Testis (tissue), 2 donors: ENCODE measurements at regions not wholly inside any gene's neighbourhood (a gene's known extent, or its start where the extent isn't known, plus 50 kb on each side); places are given as distances from the start of the nearest gene placed in this dataset.

ENCODE experiments used
- DNase-seq: peaks from one replicate; pipeline ENCODE4 v3.0.0-alpha.2; 2019
- H3K27ac ChIP-seq, 2 donors: fragments of 200-600 bp; sonication (generic); one replicate each; pipeline ENCODE4 v1.5.1; 2019
- H3K27me3 ChIP-seq: fragments of 200-600 bp; sonication (generic); one replicate; pipeline ENCODE4 v1.5.1; 2019
- H3K36me3 ChIP-seq: fragments of 200-600 bp; sonication (generic); one replicate; pipeline ENCODE4 v1.5.1; 2017; ENCODE audit warnings: low read depth; ENCODE audit errors: missing control alignments
- H3K4me1 ChIP-seq: fragments of 200-600 bp; sonication (generic); one replicate; pipeline ENCODE4 v1.5.1; 2019
- H3K4me3 ChIP-seq, 2 donors: fragments of 200-600 bp; sonication (generic); one replicate each; pipeline ENCODE4 v1.5.1; 2017 to 2019
- H3K9me3 ChIP-seq: fragments of 200-600 bp; sonication (generic); one replicate; pipeline ENCODE4 v1.5.1; 2017
- CTCF ChIP-seq, 3 experiments: fragments of 450-650 bp in 2 of 3; fragments of 200-600 bp in 1 of 3; sonication (generic) in 1 of 3; IDR thresholded peaks; one replicate each; pipeline ENCODE4 v1.5.1; 2016 to 2019; ENCODE audit warnings: antibody characterized with exemption in 3 of 3, mild to moderate bottlenecking in 2 of 3, moderate library complexity in 1 of 3
- POLR2A ChIP-seq: fragments of 450-650 bp; IDR thresholded peaks from one replicate; pipeline ENCODE4 v1.6.1; 2017; ENCODE audit warnings: antibody characterized with exemption, mild to moderate bottlenecking, moderate library complexity
- WGBS, 2 donors: methylation state at CpG; one replicate each; pipeline ENCODE4 v1.1.5; 2018; 5-methylcytosine and 5-hydroxymethylcytosine counted together
- intact Hi-C: fragments of 100-400 bp; cut with DNase I; formaldehyde crosslinking; loops from one replicate; pipeline ENCODE4 v1.15.1; 2023; ENCODE audit warnings: low total_unique reads

DNA sequence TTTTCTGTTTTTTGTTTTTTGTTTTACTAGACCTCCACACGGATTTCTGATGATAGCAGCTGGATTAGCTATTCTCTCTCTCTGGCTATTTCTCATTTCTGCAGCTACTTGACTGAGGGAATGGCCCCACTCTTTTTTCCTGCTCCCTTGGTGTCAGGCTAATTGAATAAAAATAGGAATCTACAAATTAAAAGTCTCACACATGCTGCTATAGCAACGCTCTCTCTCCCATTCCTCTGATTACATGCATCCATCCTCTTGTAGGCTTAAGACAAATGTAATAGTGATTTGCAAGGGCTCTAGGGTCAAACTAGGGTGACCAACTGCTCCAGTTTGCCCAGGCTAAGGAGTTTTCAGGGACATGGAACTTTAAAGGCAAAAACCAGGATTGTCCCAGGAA lies 221.8 kb downstream of the PHLDA1 start:
- no peak for TF ChIP-seq POLR2A
- TF ChIP-seq CTCF (IDR thresholded peaks at IDR 0.05) = no peak
- intact Hi-C loops = no loop called here
- H3K27me3 ChIP-seq = no peaks in the 10 kb centered on the region

DNA sequence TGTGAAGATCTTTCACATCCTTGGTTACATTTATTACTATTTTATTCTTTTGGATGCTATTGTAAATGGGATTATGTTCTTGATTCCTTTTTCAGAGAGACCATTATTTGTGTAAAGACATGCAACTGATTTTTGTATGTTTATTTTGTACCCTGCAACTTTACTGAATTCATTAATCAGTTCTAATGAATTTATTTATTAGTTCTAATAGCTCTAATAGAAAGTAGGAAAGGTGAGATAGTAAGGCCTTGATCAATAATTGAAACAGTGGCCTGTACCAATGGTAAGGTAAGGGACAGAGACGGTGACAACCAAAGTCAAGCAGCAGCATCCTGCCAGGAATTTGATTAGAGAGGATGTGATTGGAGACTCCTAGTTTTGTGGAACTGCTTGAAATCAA lies 224.1 kb downstream of the PHLDA1 start:
- no peak overlapping the region for H3K4me3 ChIP-seq
- 95 to 100% methylated on average over 1 of the region's 1 CpG for WGBS, 2 donors
- DNase-seq = no peak
- no peaks in the 10 kb centered on the region for H3K9me3 ChIP-seq
- H3K36me3 ChIP-seq = no peaks in the 10 kb centered on the region
- no peaks in the 10 kb centered on the region for H3K27me3 ChIP-seq
- H3K4me1 ChIP-seq = no peaks in the 10 kb centered on the region
- no peak overlapping the region for H3K27ac ChIP-seq
- intact Hi-C loops = no loop called here
- TF ChIP-seq CTCF (IDR thresholded peaks at IDR 0.05) (no peak), POLR2A (no peak)

More for the DNA sequence above, 221.8 kb downstream of the PHLDA1 start:
- no peaks in the 10 kb centered on the region for H3K4me1 ChIP-seq
- no peak overlapping the region for H3K4me3 ChIP-seq
- DNase-seq = no peak
- 78 to 92% methylated on average over 2 of the region's 2 CpGs for WGBS, 2 donors
- H3K9me3 ChIP-seq = no peaks in the 10 kb centered on the region
- H3K27ac ChIP-seq = no peak overlapping the region
- no peaks in the 10 kb centered on the region for H3K36me3 ChIP-seq

GRCh38 chr12:75805905-75806304 lies 225.7 kb downstream of the PHLDA1 start:
- no peak for TF ChIP-seq CTCF (IDR thresholded peaks at IDR 0.05)
- Histone ChIP-seq H3K36me3 (no peaks in the 10 kb centered on the region), H3K27me3 (no peaks in the 10 kb centered on the region), H3K27ac (no peak overlapping the region), H3K4me3 (no peak overlapping the region), H3K9me3 (no peaks in the 10 kb centered on the region), H3K4me1 (no peaks in the 10 kb centered on the region)
- WGBS, 2 donors = 79 to 94% methylated on average over 2 of the region's 2 CpGs
- intact Hi-C loops = no loop called here
- no peak for DNase-seq

- Histone ChIP-seq H3K4me3 (no peak overlapping the region), H3K9me3 (no peaks in the 10 kb centered on the region), H3K27me3 (no peaks in the 10 kb centered on the region), H3K4me1 (no peaks in the 10 kb centered on the region), H3K27ac (no peak overlapping the region), H3K36me3 (no peaks in the 10 kb centered on the region)
- no peak for TF ChIP-seq POLR2A
- no peak for DNase-seq
- WGBS, 2 donors = 84 to 85% methylated on average over 2 of the region's 2 CpGs
- intact Hi-C loops = no loop called here
Measured at GRCh38 chr12:75805320-75805719, 226.3 kb downstream of the PHLDA1 start.

DNA sequence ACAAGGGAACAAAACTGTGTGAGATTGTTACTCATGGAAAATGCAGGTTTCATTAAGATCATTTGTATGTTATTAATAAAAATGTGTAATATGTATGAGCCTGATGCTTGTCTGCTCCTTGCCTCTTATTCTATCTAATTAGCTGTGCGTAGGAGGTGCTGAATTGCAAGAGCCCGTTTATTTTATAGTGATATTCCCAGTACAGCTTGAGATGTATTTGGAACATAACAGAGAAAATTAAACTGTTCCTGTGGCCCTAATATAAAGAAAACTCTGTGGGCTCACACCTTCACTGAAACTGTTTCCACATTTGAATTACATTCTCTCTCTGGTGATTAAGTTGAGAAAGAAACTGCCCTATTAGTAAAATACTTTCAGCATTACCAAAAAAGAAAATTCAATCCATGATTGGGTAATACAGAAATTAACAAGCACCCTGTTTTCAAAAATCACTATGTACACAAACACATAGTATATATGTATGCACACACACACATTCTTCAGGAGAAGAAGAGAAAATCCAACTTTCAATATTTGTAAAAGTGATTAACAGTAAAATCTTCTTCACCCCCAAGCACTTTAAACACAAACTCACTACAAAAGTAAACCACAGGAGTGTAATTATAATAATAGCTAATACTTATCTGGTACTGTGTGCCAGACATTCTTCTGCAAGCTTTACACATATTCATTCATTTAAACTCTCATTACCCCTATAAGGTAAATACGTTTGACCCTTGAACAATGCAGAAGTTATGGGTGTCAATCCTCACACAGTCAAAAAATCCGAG lies 233.2 kb downstream of the PHLDA1 start:
- intact Hi-C loops = no loop called here
- H3K4me1 ChIP-seq = no peaks in the 10 kb centered on the region
- no peak for TF ChIP-seq CTCF (IDR thresholded peaks at IDR 0.05)
- no peak for TF ChIP-seq POLR2A
- H3K36me3 ChIP-seq = no peaks in the 10 kb centered on the region
- 61 to 69% methylated on average over 4 of the region's 4 CpGs for WGBS, 2 donors
- no peaks in the 10 kb centered on the region for H3K9me3 ChIP-seq
- no peak overlapping the region for H3K4me3 ChIP-seq
- no peaks in the 10 kb centered on the region for H3K27me3 ChIP-seq
- no peak for DNase-seq
- no peak overlapping the region for H3K27ac ChIP-seq
